Immature natural killer cell (primary cell): ENCODE measurements at regions not wholly inside any gene's neighbourhood (a gene's known extent, or its start where the extent isn't known, plus 50 kb on each side); places are given as distances from the start of the nearest gene placed in this dataset.
"Not testable (repeated sequence)": the region's sequence is repeated elsewhere in the genome, so short reads cannot be mapped to it uniquely, and the experiment has no call there.

Experiments used
- DNase-seq, 3 donors: peaks; one replicate each; pipeline ENCODE4 v3.0.0; 2022; ENCODE audit warnings: mixed read lengths in 1 of 3
- H3K27ac Mint-ChIP-seq, 6 donors: one replicate each; pipeline ENCODE4 v1.8.0; 2020; ENCODE audit warnings: mixed read lengths in 6 of 6, mild to moderate bottlenecking in 5 of 6, inconsistent platforms in 4 of 6, moderate library complexity in 3 of 6
- H3K27me3 Mint-ChIP-seq, 3 donors: one replicate each; pipeline ENCODE4 v1.8.0; 2020 to 2021; ENCODE audit warnings: low read depth in 3 of 3, mild to moderate bottlenecking in 3 of 3, mixed read lengths in 3 of 3, moderate library complexity in 3 of 3, inconsistent platforms in 1 of 3
- H3K36me3 Mint-ChIP-seq, 3 donors: one replicate each; pipeline ENCODE4 v1.8.0; 2020; ENCODE audit warnings: mixed read lengths in 3 of 3, inconsistent platforms in 2 of 3, mild to moderate bottlenecking in 2 of 3
- H3K4me1 Mint-ChIP-seq, 2 donors: one replicate each; pipeline ENCODE4 v1.8.0; 2020; ENCODE audit warnings: inconsistent platforms in 2 of 2, mild to moderate bottlenecking in 2 of 2, mixed read lengths in 2 of 2, moderate library complexity in 1 of 2
- H3K4me3 Mint-ChIP-seq, 5 donors: one replicate each; pipeline ENCODE4 v1.8.0; 2020; ENCODE audit warnings: mild to moderate bottlenecking in 5 of 5, mixed read lengths in 5 of 5, inconsistent platforms in 3 of 5, moderate library complexity in 3 of 5
- H3K9me3 Mint-ChIP-seq, 6 donors: one replicate each; pipeline ENCODE4 v1.8.0; 2020; ENCODE audit warnings: mild to moderate bottlenecking in 6 of 6, mixed read lengths in 6 of 6, inconsistent platforms in 4 of 6, moderate library complexity in 3 of 6

DNA sequence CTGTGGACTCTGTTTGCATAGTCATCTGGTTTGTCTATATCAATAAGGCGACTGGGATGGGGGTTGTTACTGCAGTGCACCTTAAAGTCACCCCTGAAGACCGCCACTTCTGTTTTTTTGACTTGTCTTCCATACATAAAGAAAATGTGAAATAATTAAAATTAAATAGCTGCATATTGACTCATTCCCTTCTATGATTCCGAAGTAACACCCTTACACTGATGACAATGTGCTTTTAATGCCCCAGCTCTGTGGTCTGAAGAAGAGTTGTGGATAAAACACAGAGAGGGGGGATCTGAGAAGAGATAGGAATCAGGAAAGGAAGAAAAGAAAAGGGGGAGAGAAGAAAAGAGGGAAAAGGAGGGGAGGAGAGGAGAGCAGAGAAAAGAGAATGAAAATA lies 796.9 kb upstream of the MBL2 start:
- no peaks in the 10 kb centered on the region for H3K27me3 Mint-ChIP-seq
- DNase-seq: no peak
- no peaks in the 10 kb centered on the region for H3K4me1 Mint-ChIP-seq
- peaks cover 10 to 65% (median 35%) of the 10 kb centered on the region in 6 donors for H3K9me3 Mint-ChIP-seq
- H3K4me3 Mint-ChIP-seq: no peak overlapping the region
- no peak overlapping the region for H3K27ac Mint-ChIP-seq
- H3K36me3 Mint-ChIP-seq: no peaks in the 10 kb centered on the region

DNA sequence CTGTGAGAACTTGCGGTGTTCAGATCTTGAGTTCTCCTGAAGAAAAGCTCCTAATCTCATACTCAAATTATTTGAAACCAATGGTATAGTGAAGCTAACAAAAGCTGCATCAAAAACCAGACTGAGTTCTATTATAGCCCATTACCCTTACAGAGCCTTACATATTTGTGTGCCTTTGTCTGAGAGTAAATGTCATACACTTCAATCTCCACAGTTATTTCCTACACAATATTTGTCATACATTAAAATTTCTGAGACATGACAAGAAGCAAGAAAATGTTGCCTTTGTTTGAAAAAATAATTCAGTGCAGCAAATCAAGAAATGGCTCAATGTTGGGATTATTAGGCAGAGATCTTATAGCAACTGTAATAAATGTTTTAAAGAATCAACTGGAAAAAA lies 776.1 kb upstream of the MBL2 start:
- Mint-ChIP-seq H3K27ac (no peak overlapping the region), H3K4me1 (no peaks in the 10 kb centered on the region), H3K4me3 (no peak overlapping the region), H3K27me3 (peaks cover 0 to 2% (median 0%) of the 10 kb centered on the region in 3 donors), H3K36me3 (no peaks in the 10 kb centered on the region), H3K9me3 (peaks cover 8 to 55% (median 28%) of the 10 kb centered on the region in 6 donors)
- DNase-seq: no peak

- H3K27ac Mint-ChIP-seq: no peak overlapping the region
- H3K4me1 Mint-ChIP-seq: no peaks in the 10 kb centered on the region
- no peaks in the 10 kb centered on the region for H3K36me3 Mint-ChIP-seq
- no peak for DNase-seq
- peaks cover 10 to 55% (median 31%) of the 10 kb centered on the region in 6 donors for H3K9me3 Mint-ChIP-seq
- H3K27me3 Mint-ChIP-seq: peaks cover 0 to 2% (median 0%) of the 10 kb centered on the region in 3 donors
- H3K4me3 Mint-ChIP-seq: no peak overlapping the region
Observed at GRCh38 chr10:53547364-53547763, 774.8 kb upstream of the MBL2 start.

DNA sequence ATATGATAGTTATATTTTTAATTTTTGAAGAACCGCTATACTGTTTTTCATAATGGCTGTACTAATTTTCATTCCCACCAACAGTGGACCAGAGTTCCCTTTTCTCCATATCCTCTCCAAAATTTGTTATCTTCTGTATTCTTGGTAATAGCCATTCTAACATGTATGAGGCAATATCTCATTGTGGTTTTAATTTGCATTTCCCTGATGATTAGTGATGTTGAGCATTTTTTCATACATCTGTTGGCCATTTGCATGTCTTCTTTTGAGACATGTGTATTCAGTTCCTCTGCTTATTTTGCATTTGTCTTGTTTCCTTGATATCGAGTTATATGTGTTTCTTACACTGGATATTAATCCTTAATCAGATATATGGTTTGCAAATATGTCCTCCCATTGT lies 770.8 kb upstream of the MBL2 start:
- Mint-ChIP-seq H3K9me3 (peaks cover 6 to 56% (median 29%) of the 10 kb centered on the region in 6 donors), H3K36me3 (no peaks in the 10 kb centered on the region)

DNA sequence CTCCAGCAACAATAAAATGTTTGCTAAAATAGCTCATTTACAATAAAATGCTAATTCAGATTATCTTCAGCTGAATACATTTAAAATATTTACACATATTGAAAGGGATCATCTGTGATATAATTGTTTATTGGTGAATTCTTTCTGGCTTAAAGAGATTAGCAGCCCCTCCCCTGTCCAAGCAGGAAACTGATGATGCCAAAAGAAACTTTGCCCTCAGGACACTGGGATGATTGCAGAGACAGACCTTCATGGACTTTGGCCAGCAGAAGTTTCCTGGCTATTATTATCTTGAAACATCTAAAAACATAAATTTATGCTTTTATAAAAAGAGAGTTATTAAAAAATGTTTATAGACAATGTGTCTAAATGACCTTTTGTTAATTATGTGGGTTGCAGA lies 764.9 kb upstream of the MBL2 start:
- no peaks in the 10 kb centered on the region for H3K4me1 Mint-ChIP-seq
- peaks cover 6 to 46% (median 21%) of the 10 kb centered on the region in 6 donors for H3K9me3 Mint-ChIP-seq
- H3K27me3 Mint-ChIP-seq: peaks cover 0 to 3% (median 0%) of the 10 kb centered on the region in 3 donors
- no peak overlapping the region for H3K4me3 Mint-ChIP-seq
- DNase-seq: no peak
- H3K36me3 Mint-ChIP-seq: peaks cover 0 to 3% (median 0%) of the 10 kb centered on the region in 3 donors
- H3K27ac Mint-ChIP-seq: no peak overlapping the region

More for the DNA sequence above, 770.8 kb upstream of the MBL2 start:
- Mint-ChIP-seq H3K4me1 (no peaks in the 10 kb centered on the region), H3K27me3 (peaks cover 0 to 5% (median 0%) of the 10 kb centered on the region in 3 donors), H3K27ac (no peak overlapping the region), H3K4me3 (no peak overlapping the region)
- no peak for DNase-seq

- Mint-ChIP-seq H3K36me3 (peaks cover 0 to 3% (median 0%) of the 10 kb centered on the region in 3 donors), H3K9me3 (peaks cover 6 to 43% (median 15%) of the 10 kb centered on the region in 6 donors), H3K27ac (no peak overlapping the region), H3K27me3 (peaks cover 0 to 3% (median 0%) of the 10 kb centered on the region in 3 donors), H3K4me3 (no peak overlapping the region), H3K4me1 (no peaks in the 10 kb centered on the region)
- no peak for DNase-seq
Observed at GRCh38 chr10:53536322-53536721, 763.7 kb upstream of the MBL2 start.

DNA sequence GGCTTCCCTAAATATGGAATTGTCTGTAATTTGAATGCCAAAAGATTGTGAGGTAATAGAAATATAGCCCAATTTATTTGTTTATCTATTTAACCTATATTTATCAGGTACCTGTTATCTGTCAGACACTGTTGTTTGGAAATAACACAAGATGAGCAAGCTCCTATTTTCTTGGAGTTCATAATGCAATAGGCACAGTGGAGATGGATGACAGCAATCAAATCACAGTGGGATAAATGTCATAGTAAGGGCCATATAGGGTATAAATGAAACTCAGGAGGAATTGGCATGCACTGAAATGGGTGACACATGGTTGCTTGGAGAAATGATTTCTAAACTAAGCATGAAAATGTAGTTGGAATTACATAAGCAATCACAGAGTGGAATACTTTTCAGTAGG lies 761.8 kb upstream of the MBL2 start:
- Mint-ChIP-seq H3K9me3 (peaks cover 6 to 32% (median 17%) of the 10 kb centered on the region in 6 donors), H3K4me1 (no peaks in the 10 kb centered on the region), H3K27ac (no peak overlapping the region), H3K4me3 (no peak overlapping the region), H3K36me3 (peaks cover 0 to 3% (median 0%) of the 10 kb centered on the region in 3 donors), H3K27me3 (no peaks in the 10 kb centered on the region)
- no peak for DNase-seq

DNA sequence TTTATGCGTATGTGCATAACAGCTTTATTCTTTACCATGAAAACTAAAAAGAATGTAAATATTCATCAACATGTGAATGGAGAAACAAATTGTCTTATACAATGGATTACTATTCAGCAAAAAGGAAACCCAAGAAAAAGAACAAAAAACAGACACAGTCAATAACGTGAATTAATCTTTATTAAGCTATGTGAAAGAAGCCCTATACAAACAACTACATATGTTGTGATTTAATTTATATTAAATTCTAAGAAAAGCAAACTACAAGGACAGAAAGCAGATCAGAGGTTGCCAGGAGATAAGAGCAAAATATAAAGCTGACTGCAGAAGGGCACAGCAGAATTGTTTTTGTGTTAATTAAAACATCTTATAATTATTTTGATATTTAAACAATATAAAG lies 756.4 kb upstream of the MBL2 start:
- Mint-ChIP-seq H3K27me3 (peaks cover 0 to 1% (median 0%) of the 10 kb centered on the region in 3 donors), H3K4me1 (no peaks in the 10 kb centered on the region), H3K36me3 (peaks cover 0 to 3% (median 0%) of the 10 kb centered on the region in 3 donors), H3K27ac (no peak overlapping the region), H3K9me3 (peaks cover 4 to 33% (median 21%) of the 10 kb centered on the region in 6 donors), H3K4me3 (no peak overlapping the region)
- DNase-seq: no peak

GRCh38 chr10:53521046-53521445 lies 748.5 kb upstream of the MBL2 start:
- no peaks in the 10 kb centered on the region for H3K4me1 Mint-ChIP-seq
- DNase-seq: no peak
- H3K27me3 Mint-ChIP-seq: peaks cover 0 to 2% (median 0%) of the 10 kb centered on the region in 3 donors
- no peak overlapping the region for H3K27ac Mint-ChIP-seq
- peaks cover 19 to 50% (median 31%) of the 10 kb centered on the region in 6 donors for H3K9me3 Mint-ChIP-seq
- no peak overlapping the region for H3K4me3 Mint-ChIP-seq
- no peaks in the 10 kb centered on the region for H3K36me3 Mint-ChIP-seq

GRCh38 chr10:53508197-53508596 lies 735.6 kb upstream of the MBL2 start:
- DNase-seq: no peak
- Mint-ChIP-seq H3K27me3 (peaks cover 0 to 2% (median 2%) of the 10 kb centered on the region in 3 donors), H3K4me1 (no peaks in the 10 kb centered on the region), H3K9me3 (peaks cover 18 to 61% (median 28%) of the 10 kb centered on the region in 6 donors), H3K27ac (no peak overlapping the region), H3K4me3 (no peak overlapping the region), H3K36me3 (no peaks in the 10 kb centered on the region)

DNA sequence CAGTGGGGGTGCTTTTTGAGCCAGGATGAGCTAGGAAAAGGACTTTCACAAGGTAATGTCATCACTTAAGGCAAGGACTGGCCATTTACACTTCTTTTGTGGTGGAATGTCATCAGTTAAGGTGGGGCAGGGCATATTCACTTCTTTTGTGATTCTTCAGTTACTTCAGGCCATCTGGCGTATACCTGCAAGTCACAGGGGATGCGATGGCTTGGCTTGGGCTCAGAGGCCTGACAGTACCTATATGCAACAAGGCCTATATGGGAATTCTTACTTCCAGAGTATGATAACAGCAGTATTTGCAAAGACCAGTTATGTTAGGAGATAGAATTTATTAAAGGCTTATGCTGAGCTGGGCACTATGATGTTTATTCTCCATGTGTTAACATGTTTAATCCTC lies 731.9 kb upstream of the MBL2 start:
- H3K27me3 Mint-ChIP-seq: not testable (repeated sequence)
- peaks cover 26 to 74% (median 44%) of the 10 kb centered on the region in 6 donors for H3K9me3 Mint-ChIP-seq

DNA sequence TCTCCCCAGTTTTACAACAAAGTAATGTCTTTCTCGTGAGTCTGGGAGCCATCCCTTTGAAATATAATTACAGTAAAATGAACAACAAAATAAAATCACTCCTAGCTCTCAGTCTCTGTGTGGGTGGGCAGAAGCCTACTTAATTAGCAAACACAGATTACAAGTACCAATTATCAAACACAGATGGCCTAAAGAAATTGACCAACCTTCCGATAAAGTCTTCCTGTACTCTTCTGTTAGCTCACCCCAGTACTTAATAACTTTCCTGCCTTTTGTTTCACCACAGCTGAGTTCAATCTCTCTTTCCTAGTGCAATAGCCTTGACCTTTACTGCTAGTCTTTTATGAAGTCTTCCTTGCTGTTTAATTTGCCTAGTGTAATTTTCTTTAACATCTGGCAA lies 719.2 kb upstream of the MBL2 start:
- H3K36me3 Mint-ChIP-seq: peaks cover 0 to 4% (median 0%) of the 10 kb centered on the region in 3 donors
- no peaks in the 10 kb centered on the region for H3K27me3 Mint-ChIP-seq
- H3K4me3 Mint-ChIP-seq: no peak overlapping the region
- no peak for DNase-seq
- H3K4me1 Mint-ChIP-seq: no peaks in the 10 kb centered on the region
- peaks cover 15 to 59% (median 33%) of the 10 kb centered on the region in 6 donors for H3K9me3 Mint-ChIP-seq
- H3K27ac Mint-ChIP-seq: no peak overlapping the region

More for the DNA sequence above, 731.9 kb upstream of the MBL2 start:
- DNase-seq, H3K36me3 Mint-ChIP-seq, H3K27ac Mint-ChIP-seq, H3K4me3 Mint-ChIP-seq, H3K4me1 Mint-ChIP-seq: not testable (repeated sequence)

DNA sequence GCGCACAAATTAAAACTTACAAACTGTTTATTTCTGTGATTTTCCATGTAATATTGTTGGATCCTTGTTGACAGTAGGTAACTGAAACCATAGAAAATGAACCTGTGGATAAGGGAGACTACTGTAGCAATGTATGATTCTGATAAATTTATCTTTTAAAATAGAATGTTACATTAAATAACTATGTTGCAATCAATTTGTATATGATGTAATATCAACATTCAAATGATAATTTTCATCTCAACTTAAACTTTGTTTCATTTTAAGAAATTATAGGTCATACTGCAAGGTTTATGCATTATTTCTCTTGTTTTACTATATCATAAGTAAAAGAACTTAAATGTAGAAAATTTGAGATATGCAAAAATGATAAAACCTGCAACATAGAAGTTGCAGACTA lies 718.0 kb upstream of the MBL2 start:
- Mint-ChIP-seq H3K36me3 (peaks cover 0 to 4% (median 0%) of the 10 kb centered on the region in 3 donors), H3K4me3 (no peak overlapping the region), H3K9me3 (peaks cover 14 to 70% (median 43%) of the 10 kb centered on the region in 6 donors)

DNA sequence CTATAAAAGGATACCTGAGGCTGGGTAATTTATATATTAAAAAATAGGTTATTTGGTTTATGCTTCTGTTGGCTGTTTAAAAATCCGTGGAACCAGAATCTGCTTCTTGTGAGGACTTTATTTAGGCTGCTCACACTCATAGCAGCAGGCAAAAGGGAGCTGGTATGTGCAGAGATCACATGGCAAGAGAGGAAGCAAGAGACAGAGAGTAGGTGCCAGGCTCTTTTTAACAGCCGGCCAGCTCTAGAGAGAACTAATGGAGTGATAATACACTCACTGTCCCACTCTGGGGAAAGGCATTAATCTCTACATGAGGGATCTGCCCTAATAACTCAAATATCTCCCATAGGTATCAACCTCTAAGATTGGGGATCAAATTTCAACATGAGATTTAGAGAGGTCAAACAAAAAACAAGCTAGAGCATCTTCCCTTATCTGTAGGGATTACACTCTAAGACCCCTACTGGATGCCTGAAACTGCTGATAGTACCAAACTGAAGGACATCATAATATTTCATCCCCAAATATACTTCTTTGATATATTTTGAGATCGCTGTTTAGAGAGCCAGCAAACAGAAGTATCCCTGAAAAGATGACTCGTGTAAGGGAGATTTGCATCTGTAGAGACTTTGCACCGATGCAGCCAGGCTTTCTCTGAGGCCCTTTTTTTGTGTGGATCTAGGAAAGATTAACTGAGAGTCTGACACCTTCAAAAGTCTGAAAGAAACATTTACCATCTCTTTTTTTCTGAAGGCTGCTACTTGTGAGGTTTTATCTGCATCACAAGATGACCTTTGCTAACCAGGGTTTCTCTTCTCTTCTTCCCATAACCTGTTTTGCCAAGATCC lies 717.0 kb upstream of the MBL2 start:
- Mint-ChIP-seq H3K36me3 (peaks cover 0 to 4% (median 0%) of the 10 kb centered on the region in 3 donors), H3K27ac (no peak overlapping the region), H3K4me3 (no peak overlapping the region), H3K27me3 (peaks cover 0 to 2% (median 0%) of the 10 kb centered on the region in 3 donors), H3K9me3 (peaks cover 19 to 75% (median 49%) of the 10 kb centered on the region in 6 donors), H3K4me1 (no peaks in the 10 kb centered on the region)
- no peak for DNase-seq

More for the DNA sequence above, 718.0 kb upstream of the MBL2 start:
- H3K27ac Mint-ChIP-seq: no peak overlapping the region
- no peaks in the 10 kb centered on the region for H3K27me3 Mint-ChIP-seq
- no peaks in the 10 kb centered on the region for H3K4me1 Mint-ChIP-seq
- DNase-seq: no peak
